Fibroblast of mammary gland (primary cell): ENCODE measurements at regions not wholly inside any gene's neighbourhood (a gene's known extent, or its start where the extent isn't known, plus 50 kb on each side); places are given as distances from the start of the nearest gene placed in this dataset.
A peak's percentile ranks its signal among the peaks of the same experiment; 100 is the strongest.

Source experiments
- DNase-seq: peaks from one replicate; pipeline ENCODE4 v3.0.0-alpha.2; 2010; ENCODE audit warnings: low read depth
- H3K4me3 ChIP-seq: 2 replicates; pipeline ENCODE4 v1.5.1; 2011; ENCODE audit warnings: low read depth, mild to moderate bottlenecking, low read length, moderate library complexity; ENCODE audit not compliant: control insufficient read depth
- TF ChIP-seq, protein P1 (sequence below): conservative IDR thresholded peaks from 2 replicates; pipeline ENCODE4 v1.5.1; 2011; ENCODE audit warnings: low read depth, low read length, inconsistent platforms; ENCODE audit not compliant: control insufficient read depth, insufficient read depth

GRCh38 chr11:15650105-15650938 is 535.6 kb downstream of the INSC start:
- H3K4me3 ChIP-seq, result peak overlapping the region; percentile 8
- TF ChIP-seq, protein P1, sequence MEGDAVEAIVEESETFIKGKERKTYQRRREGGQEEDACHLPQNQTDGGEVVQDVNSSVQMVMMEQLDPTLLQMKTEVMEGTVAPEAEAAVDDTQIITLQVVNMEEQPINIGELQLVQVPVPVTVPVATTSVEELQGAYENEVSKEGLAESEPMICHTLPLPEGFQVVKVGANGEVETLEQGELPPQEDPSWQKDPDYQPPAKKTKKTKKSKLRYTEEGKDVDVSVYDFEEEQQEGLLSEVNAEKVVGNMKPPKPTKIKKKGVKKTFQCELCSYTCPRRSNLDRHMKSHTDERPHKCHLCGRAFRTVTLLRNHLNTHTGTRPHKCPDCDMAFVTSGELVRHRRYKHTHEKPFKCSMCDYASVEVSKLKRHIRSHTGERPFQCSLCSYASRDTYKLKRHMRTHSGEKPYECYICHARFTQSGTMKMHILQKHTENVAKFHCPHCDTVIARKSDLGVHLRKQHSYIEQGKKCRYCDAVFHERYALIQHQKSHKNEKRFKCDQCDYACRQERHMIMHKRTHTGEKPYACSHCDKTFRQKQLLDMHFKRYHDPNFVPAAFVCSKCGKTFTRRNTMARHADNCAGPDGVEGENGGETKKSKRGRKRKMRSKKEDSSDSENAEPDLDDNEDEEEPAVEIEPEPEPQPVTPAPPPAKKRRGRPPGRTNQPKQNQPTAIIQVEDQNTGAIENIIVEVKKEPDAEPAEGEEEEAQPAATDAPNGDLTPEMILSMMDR, result peak; percentile 75

GRCh38 chr11:15651033-15651432 is 536.3 kb downstream of the INSC start:
- H3K4me3 ChIP-seq, result no peak overlapping the region
- no peak for DNase-seq
- TF ChIP-seq, protein P1, result no peak

More at GRCh38 chr11:15650105-15650938, 535.6 kb downstream of the INSC start:
- peak; percentile 84 for DNase-seq

GRCh38 chr11:15651816-15652215 is 537.1 kb downstream of the INSC start:
- TF ChIP-seq, protein P1, result no peak
- no peak overlapping the region for H3K4me3 ChIP-seq
- DNase-seq, result no peak

GRCh38 chr11:15653191-15653710 is 538.5 kb downstream of the INSC start:
- no peak overlapping the region for H3K4me3 ChIP-seq
- TF ChIP-seq, protein P1, result no peak
- DNase-seq, result no peak

- TF ChIP-seq, protein P1, result no peak
- DNase-seq, result no peak
- no peak overlapping the region for H3K4me3 ChIP-seq
Measured at GRCh38 chr11:15654451-15654850, 539.7 kb downstream of the INSC start.

DNA sequence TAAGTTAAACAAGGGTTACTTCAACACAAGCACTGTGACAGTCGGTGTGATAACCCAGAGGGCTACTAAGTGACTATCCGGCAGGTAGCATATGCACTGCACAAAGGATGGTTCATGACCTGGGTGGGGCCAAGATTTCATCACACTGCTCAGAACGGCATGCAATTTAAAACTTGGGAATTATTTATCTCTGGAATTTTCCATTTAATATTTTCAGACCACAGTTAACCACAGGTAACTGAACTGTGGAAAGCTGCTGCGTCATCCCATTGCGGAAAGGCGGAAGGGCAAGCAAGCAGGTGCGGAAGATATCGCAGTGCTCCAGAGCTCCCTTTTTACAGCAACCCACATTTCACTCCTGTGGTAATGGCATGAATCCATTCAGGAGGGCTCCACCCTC is 540.8 kb downstream of the INSC start:
- TF ChIP-seq, protein P1, result no peak

DNA sequence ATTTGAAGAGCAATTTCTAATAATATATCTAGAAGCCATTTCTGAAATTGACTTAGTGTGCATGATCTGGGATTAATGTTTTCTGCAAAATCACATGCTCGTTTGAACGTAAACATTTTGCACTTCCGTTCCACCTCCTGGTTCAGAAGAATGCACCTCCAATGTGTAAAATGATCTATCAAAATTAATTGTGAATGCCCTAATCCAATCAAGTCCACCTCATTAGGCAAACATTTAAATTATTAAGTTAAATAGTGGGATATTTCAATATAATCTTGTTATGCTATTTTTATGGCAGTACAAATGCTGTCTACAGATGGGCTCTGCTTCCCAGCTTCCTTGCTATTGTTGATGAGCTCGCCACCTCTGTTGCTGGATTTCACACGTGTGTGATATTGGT is 542.5 kb downstream of the INSC start:
- no peak for DNase-seq
- TF ChIP-seq, protein P1, result no peak
- no peak overlapping the region for H3K4me3 ChIP-seq

More for the DNA sequence above, 540.8 kb downstream of the INSC start:
- no peak for DNase-seq
- no peak overlapping the region for H3K4me3 ChIP-seq
